Neutrophil (primary cell): ENCODE measurements at regions not wholly inside any gene's neighbourhood (a gene's known extent, or its start where the extent isn't known, plus 50 kb on each side); places are given as distances from the start of the nearest gene placed in this dataset.

Experiments used
- H3K27ac ChIP-seq: fragments of 200-600 bp; sonication (generic); 2 replicates; pipeline ENCODE4 v1.5.1; 2016; ENCODE audit warnings: mild to moderate bottlenecking, moderate library complexity
- H3K27me3 ChIP-seq: fragments of 200-600 bp; sonication (generic); 2 replicates; pipeline ENCODE4 v1.6.0; 2016; ENCODE audit warnings: mild to moderate bottlenecking
- H3K36me3 ChIP-seq: fragments of 200-600 bp; sonication (generic); 2 replicates; pipeline ENCODE4 v1.5.1; 2017
- H3K4me1 ChIP-seq, 2 experiments: fragments of 200-600 bp in 1 of 2; sonication (generic) in 1 of 2; 1 replicate in 1 of 2; 2 replicates in 1 of 2; pipeline versions ENCODE4 v1.5.1 to v1.6.1; 2013 to 2016; ENCODE audit warnings: low read depth in 1 of 2, low read length in 1 of 2, mild to moderate bottlenecking in 1 of 2, moderate library complexity in 1 of 2; ENCODE audit not compliant: control insufficient read depth in 1 of 2, insufficient read depth in 1 of 2
- H3K4me3 ChIP-seq, 2 experiments: fragments of 200-600 bp in 1 of 2; sonication (generic) in 1 of 2; 1 replicate in 1 of 2; 2 replicates in 1 of 2; pipeline ENCODE4 v1.5.1; 2013 to 2016; ENCODE audit warnings: low read depth in 1 of 2, low read length in 1 of 2, mild to moderate bottlenecking in 1 of 2, moderate library complexity in 1 of 2
- H3K9me3 ChIP-seq: fragments of 200-600 bp; sonication (generic); 2 replicates; pipeline ENCODE4 v1.5.1; 2016
- TF ChIP-seq, protein P1 (sequence below): fragments of 200-600 bp; sonication (generic); IDR thresholded peaks from 2 replicates; pipeline ENCODE4 v1.5.1; 2016; ENCODE audit warnings: antibody characterized with exemption

DNA sequence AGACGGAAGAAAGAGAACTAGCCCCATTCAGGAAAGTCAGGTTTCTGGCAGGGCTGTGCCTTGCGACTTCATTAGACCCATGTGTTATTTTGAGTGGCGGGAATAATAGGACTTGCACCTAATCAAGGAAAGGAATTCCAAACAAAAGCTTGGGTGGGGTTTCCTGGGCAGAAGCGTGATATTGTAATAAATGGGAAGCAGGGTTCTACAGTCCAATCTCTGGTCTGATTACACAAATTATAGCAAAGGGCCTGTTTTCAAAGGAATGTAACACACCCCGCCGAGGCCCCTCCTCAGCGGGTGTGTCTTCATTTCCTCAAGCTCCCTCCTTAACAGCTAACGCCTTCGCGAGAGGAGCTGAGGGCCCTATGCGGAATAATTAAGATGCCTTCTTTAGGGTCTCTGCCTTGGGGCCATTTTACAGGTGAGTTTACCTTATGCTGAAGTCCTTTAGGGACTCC lies 396.0 kb upstream of the C2CD4B start:
- no peaks in the 10 kb centered on the region for H3K36me3 ChIP-seq
- no peaks in the 10 kb centered on the region for H3K27me3 ChIP-seq
- no peak overlapping the region for H3K4me3 ChIP-seq
- TF ChIP-seq, protein P1, sequence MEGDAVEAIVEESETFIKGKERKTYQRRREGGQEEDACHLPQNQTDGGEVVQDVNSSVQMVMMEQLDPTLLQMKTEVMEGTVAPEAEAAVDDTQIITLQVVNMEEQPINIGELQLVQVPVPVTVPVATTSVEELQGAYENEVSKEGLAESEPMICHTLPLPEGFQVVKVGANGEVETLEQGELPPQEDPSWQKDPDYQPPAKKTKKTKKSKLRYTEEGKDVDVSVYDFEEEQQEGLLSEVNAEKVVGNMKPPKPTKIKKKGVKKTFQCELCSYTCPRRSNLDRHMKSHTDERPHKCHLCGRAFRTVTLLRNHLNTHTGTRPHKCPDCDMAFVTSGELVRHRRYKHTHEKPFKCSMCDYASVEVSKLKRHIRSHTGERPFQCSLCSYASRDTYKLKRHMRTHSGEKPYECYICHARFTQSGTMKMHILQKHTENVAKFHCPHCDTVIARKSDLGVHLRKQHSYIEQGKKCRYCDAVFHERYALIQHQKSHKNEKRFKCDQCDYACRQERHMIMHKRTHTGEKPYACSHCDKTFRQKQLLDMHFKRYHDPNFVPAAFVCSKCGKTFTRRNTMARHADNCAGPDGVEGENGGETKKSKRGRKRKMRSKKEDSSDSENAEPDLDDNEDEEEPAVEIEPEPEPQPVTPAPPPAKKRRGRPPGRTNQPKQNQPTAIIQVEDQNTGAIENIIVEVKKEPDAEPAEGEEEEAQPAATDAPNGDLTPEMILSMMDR, result no peak
- H3K9me3 ChIP-seq, result no peaks in the 10 kb centered on the region
- H3K4me1 ChIP-seq, result no peaks in the 10 kb centered on the region
- no peak overlapping the region for H3K27ac ChIP-seq

DNA sequence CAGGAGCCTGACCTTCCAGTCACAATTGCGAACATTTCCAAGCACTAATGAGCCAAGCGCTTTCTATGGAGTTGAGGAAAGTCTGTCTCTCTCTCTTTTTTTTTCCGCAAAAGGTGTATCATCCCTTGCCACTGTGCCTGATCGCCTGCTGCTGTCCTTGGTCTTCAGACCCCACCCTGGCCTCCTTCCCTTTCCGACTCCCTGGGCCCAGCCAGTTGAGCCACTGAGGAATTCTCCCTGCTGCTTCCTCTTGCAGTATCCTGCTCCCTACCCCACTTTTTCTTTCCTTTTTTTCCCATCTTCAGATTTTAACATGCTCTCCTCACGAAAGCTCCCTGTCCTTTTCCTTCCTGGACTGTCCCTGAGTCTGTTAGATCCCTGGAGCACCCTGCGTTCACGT lies 396.5 kb upstream of the C2CD4B start:
- H3K27ac ChIP-seq, result no peak overlapping the region
- no peaks in the 10 kb centered on the region for H3K36me3 ChIP-seq
- H3K27me3 ChIP-seq, result no peaks in the 10 kb centered on the region
- H3K9me3 ChIP-seq, result no peaks in the 10 kb centered on the region
- TF ChIP-seq, protein P1, result no peak
- H3K4me3 ChIP-seq, result no peak overlapping the region
- no peaks in the 10 kb centered on the region for H3K4me1 ChIP-seq

DNA sequence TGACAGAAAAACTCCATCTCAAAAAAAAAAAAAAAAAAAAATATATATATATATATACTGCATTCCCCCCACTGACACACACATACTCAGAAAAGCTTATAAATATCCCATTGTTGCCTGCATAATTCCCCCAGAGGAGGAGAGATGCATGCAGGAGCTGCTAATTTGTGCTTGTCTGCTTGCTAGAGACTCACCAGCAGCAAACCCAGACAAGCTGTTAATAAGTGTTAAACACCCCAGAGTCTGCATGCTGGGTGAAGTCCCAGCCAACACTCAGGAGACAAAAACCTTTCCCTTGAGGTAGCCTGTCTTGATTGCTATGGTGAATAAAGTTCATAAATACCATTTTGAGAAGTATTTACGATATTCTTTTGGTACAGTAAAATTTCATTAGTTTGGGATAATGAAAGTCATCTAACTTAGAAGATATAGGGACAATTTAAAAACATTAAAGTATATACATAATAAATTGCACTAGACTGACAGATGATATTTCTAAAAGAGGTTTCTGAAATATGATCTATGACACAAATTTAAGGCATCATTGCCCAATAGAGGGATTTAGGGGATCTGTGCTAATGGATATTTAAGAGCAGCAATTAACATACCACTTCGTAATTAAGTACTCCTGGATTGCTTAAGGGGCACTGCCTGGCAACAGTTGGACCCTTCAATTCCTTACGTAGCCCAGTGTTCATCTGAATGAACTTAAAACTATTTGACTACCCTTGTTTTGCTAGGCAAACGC lies 400.0 kb upstream of the C2CD4B start:
- no peaks in the 10 kb centered on the region for H3K9me3 ChIP-seq
- H3K4me3 ChIP-seq, result no peak overlapping the region
- no peak overlapping the region for H3K27ac ChIP-seq
- H3K36me3 ChIP-seq, result no peaks in the 10 kb centered on the region
- no peaks in the 10 kb centered on the region for H3K4me1 ChIP-seq
- TF ChIP-seq, protein P1, result no peak
- peaks cover 4% of the 10 kb centered on the region for H3K27me3 ChIP-seq

- no peak overlapping the region for H3K4me3 ChIP-seq
- H3K27ac ChIP-seq, result no peak overlapping the region
- peaks cover 4% of the 10 kb centered on the region for H3K27me3 ChIP-seq
- no peaks in the 10 kb centered on the region for H3K36me3 ChIP-seq
- no peaks in the 10 kb centered on the region for H3K9me3 ChIP-seq
- TF ChIP-seq, protein P1, result no peak
- no peaks in the 10 kb centered on the region for H3K4me1 ChIP-seq
Observed at GRCh38 chr15:62565634-62566026, 400.5 kb upstream of the C2CD4B start.

DNA sequence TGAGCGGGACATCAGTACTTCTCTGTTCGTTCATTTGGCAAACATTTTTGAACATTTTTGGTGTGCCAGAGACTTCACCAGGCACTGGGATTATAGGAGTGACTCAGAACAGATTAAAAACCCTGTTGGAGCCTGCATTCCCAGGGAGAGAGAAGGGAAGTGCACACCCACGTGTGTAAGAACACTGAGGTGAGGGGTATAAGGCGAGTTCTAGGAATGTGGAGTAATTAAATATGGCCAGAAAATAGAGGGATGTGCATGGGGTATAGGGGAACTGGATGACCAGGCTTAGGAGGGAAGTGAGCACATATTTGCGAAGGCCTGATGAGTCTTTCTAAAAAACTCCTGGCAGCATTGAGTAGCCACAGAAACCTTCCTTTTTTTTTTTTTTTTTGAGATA lies 401.2 kb upstream of the C2CD4B start:
- TF ChIP-seq, protein P1, result no peak
- H3K27ac ChIP-seq, result no peak overlapping the region
- H3K4me1 ChIP-seq, result no peaks in the 10 kb centered on the region
- no peaks in the 10 kb centered on the region for H3K9me3 ChIP-seq
- H3K4me3 ChIP-seq, result no peak overlapping the region
- H3K36me3 ChIP-seq, result no peaks in the 10 kb centered on the region
- H3K27me3 ChIP-seq, result peaks cover 4% of the 10 kb centered on the region
